Natural killer cell (primary cell): ENCODE measurements at regions not wholly inside any gene's neighbourhood (a gene's known extent, or its start where the extent isn't known, plus 50 kb on each side); places are given as distances from the start of the nearest gene placed in this dataset.

ENCODE experiments used
- ATAC-seq, 3 donors: fragments of 150-1000 bp in 2 of 3; fragments of 200-7000 bp in 1 of 3; cut with Tn5 transposase; 1 replicate in 1 of 3; 2 replicates in 2 of 3; pipeline ENCODE4 v1.10.0; 2021; ENCODE audit warnings: mild to moderate bottlenecking in 2 of 3, moderate library complexity in 2 of 3
- DNase-seq, 2 donors: peaks; one replicate each; pipeline versions ENCODE4 v3.0.0 to v3.0.0-alpha.2; 2013 to 2021; ENCODE audit warnings: mixed read lengths in 1 of 2
- H3K27ac ChIP-seq: one replicate; pipeline ENCODE4 v1.5.1; 2013; ENCODE audit warnings: mild to moderate bottlenecking, low read length
- H3K27me3 ChIP-seq: one replicate; pipeline ENCODE4 v1.6.1; 2013; ENCODE audit warnings: low read length; ENCODE audit not compliant: control insufficient read depth, insufficient read depth
- H3K36me3 ChIP-seq: one replicate; pipeline ENCODE4 v1.6.1; 2013; ENCODE audit warnings: low read length; ENCODE audit not compliant: control insufficient read depth, insufficient read depth
- H3K4me1 ChIP-seq: one replicate; pipeline ENCODE4 v1.6.1; 2013; ENCODE audit warnings: low read length; ENCODE audit not compliant: control insufficient read depth, insufficient read depth
- H3K4me3 ChIP-seq: one replicate; pipeline ENCODE4 v1.5.1; 2013; ENCODE audit warnings: low read length
- H3K9me3 ChIP-seq: one replicate; pipeline ENCODE4 v1.6.1; 2013; ENCODE audit warnings: low read length; ENCODE audit not compliant: control insufficient read depth, insufficient read depth
- H3K27ac Mint-ChIP-seq, 2 donors: one replicate each; pipeline ENCODE4 v1.8.0; 2022; ENCODE audit warnings: mild to moderate bottlenecking in 2 of 2, mixed read lengths in 2 of 2, moderate library complexity in 1 of 2
- H3K27me3 Mint-ChIP-seq, 2 donors: one replicate each; pipeline ENCODE4 v1.8.0; 2022; ENCODE audit warnings: low read depth in 2 of 2, mixed read lengths in 2 of 2
- H3K36me3 Mint-ChIP-seq: one replicate; pipeline ENCODE4 v1.8.0; 2022; ENCODE audit warnings: mixed read lengths
- H3K4me1 Mint-ChIP-seq, 2 donors: one replicate each; pipeline ENCODE4 v1.8.0; 2022; ENCODE audit warnings: mixed read lengths in 2 of 2
- H3K4me3 Mint-ChIP-seq: one replicate; pipeline ENCODE4 v1.8.0; 2022; ENCODE audit warnings: mild to moderate bottlenecking, moderate library complexity, mixed read lengths
- H3K9me3 Mint-ChIP-seq, 2 donors: one replicate each; pipeline ENCODE4 v1.8.0; 2022; ENCODE audit warnings: mixed read lengths in 2 of 2
- CTCF ChIP-seq: fragments of 200-600 bp; IDR thresholded peaks from one replicate; pipeline ENCODE4 v1.8.0; 2022; ENCODE audit warnings: antibody characterized with exemption
- WGBS: methylation state at CpG from one replicate; pipeline ENCODE4 v1.1.7; 2013; ENCODE audit warnings: missing lambda C conversion rate; ENCODE audit not compliant: insufficient coverage; 5-methylcytosine and 5-hydroxymethylcytosine counted together
- intact Hi-C: fragments of 100-400 bp; cut with micrococcal nuclease; formaldehyde crosslinking; loops from one replicate; pipeline ENCODE4 v1.14.2; 2022

DNA sequence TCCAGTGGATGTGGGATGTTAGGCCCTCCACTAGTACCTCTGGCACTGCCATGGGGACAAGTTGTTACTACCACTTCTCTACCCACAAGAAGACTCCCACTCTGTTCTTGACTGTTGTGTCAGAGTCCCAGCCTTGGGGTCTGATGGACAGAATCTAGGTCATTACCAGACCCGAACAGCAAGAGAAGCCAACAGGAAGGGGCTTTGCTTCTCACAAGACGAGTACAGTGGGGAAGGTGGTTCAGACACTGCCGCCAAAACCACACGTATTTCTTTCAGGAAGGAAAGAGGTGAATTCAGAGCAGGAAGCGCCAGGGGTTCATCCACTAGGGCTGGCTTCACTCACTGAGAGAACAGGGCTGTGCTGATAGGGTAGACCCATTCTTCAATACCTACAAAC, 161.3 kb upstream of the KIT start:
- DNase-seq (peak in 1 of 2 donors; percentile 2), ATAC-seq (no peak)
- Histone ChIP-seq H3K27me3 (no peaks in the 10 kb centered on the region), H3K27ac (no peak overlapping the region), H3K4me3 (no peak overlapping the region), H3K36me3 (no peaks in the 10 kb centered on the region), H3K4me1 (peaks cover 13% of the 10 kb centered on the region), H3K9me3 (no peaks in the 10 kb centered on the region)
- Mint-ChIP-seq H3K27me3 (no peaks in the 10 kb centered on the region), H3K36me3 (no peaks in the 10 kb centered on the region), H3K4me3 (no peak overlapping the region), H3K4me1 (no peaks in the 10 kb centered on the region), H3K27ac (no peak overlapping the region), H3K9me3 (no peaks in the 10 kb centered on the region)
- no peak for TF ChIP-seq CTCF
- 5% methylated on average over 5 of the region's 5 CpGs for WGBS
- intact Hi-C loops: no loop called here

DNA sequence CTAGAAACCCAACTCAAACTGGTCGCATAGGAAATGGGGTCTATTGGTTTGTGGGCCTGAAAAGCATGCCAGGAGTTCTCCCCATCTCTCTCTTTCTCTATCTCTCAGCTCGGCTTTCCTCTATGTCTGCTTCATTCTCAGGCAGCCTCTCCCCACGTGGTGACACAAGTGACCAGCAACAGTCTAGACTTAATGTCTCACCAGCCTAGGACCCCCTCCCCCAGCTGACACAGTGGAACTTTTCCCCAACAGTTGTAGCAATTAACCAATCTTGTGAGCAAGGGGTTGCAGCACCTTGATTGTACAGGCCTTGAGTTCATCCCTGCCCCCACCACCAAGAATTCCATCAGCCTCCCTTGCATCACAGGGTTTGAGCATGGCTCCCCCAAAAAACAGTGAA, 159.8 kb upstream of the KIT start:
- Mint-ChIP-seq H3K27ac (no peak overlapping the region), H3K9me3 (no peaks in the 10 kb centered on the region), H3K27me3 (no peaks in the 10 kb centered on the region), H3K36me3 (no peaks in the 10 kb centered on the region), H3K4me1 (no peaks in the 10 kb centered on the region), H3K4me3 (no peak overlapping the region)
- Histone ChIP-seq H3K27ac (no peak overlapping the region), H3K27me3 (no peaks in the 10 kb centered on the region), H3K4me3 (no peak overlapping the region), H3K4me1 (peaks cover 13% of the 10 kb centered on the region), H3K36me3 (no peaks in the 10 kb centered on the region), H3K9me3 (no peaks in the 10 kb centered on the region)
- no peak for TF ChIP-seq CTCF
- intact Hi-C loops: no loop called here
- WGBS: 52% methylated on average over 2 of the region's 3 CpGs
- no peak for DNase-seq
- no peak for ATAC-seq

DNA sequence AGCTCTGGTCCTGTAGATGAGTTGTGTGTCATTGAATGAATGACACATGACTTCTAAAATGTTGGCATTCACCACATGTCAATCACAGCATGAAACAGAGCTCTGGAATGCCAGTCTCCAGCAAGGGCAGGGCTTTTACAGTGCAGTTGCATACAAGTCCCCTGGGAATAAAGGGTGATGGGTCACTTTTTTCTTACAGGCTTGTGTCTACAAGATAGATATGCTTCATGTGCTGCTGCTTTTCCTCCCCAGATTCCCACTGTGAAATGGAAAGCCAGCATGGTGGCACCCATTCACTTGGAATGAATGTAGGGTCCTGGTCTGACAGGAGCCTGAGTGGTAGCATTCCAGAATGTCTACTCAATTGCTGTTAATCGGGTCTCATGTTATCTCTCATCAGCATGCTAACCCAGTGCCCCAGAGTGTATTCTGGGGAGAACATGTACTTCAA, 159.1 kb upstream of the KIT start:
- H3K27me3 Mint-ChIP-seq: no peaks in the 10 kb centered on the region
- Histone ChIP-seq H3K27me3 (no peaks in the 10 kb centered on the region), H3K36me3 (no peaks in the 10 kb centered on the region), H3K27ac (no peak overlapping the region), H3K9me3 (no peaks in the 10 kb centered on the region), H3K4me1 (peaks cover 13% of the 10 kb centered on the region), H3K4me3 (no peak overlapping the region)
- H3K9me3 Mint-ChIP-seq: no peaks in the 10 kb centered on the region
- no peaks in the 10 kb centered on the region for H3K36me3 Mint-ChIP-seq
- no peak for ATAC-seq
- no peaks in the 10 kb centered on the region for H3K4me1 Mint-ChIP-seq
- WGBS: 63% methylated on average over 1 of the region's 1 CpG
- H3K27ac Mint-ChIP-seq: no peak overlapping the region
- DNase-seq: no peak
- H3K4me3 Mint-ChIP-seq: no peak overlapping the region
- TF ChIP-seq CTCF: no peak
- intact Hi-C loops: no loop called here

DNA sequence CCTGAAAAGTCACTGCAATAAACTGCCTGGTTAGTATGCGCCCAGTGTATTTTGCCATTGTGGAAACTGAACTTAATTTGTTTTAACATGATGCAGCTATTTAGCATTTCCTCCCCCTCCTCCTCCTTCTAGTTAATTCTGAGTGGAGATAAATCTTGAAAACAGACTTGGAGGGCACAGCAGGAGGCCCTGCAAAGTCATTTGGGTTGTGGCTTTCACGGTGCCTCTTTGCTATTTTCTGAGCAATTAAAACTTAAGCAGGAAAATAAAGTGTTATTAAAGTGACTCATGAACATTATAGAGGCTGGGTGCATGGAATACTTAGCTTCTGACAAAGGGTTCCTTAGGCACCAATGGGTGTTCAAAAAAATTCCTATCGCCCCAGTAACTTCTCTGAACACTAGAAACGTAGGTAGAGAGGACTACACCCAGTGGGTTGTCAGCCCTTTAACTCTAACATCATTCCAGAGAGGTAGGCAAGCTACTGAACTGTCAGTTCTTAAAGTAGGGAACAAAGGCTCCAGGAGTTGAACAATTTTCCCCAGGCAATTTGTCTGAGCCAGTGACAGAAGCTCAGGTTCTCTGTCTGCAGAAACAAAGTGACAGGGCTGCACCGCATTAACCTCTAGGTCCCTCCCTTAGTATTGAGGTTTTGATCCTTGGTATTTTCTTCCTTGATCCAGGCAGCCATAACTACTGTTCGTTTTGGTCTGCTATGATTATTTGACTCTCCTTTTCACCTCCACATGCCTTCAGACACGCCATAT, 158.3 kb upstream of the KIT start:
- Mint-ChIP-seq H3K9me3 (no peaks in the 10 kb centered on the region), H3K27ac (no peak overlapping the region), H3K27me3 (no peaks in the 10 kb centered on the region), H3K4me3 (no peak overlapping the region), H3K4me1 (no peaks in the 10 kb centered on the region), H3K36me3 (no peaks in the 10 kb centered on the region)
- Histone ChIP-seq H3K4me1 (peaks cover 13% of the 10 kb centered on the region), H3K4me3 (no peak overlapping the region), H3K27me3 (no peaks in the 10 kb centered on the region), H3K36me3 (no peaks in the 10 kb centered on the region), H3K9me3 (no peaks in the 10 kb centered on the region), H3K27ac (no peak overlapping the region)
- no peak for TF ChIP-seq CTCF
- DNase-seq (no peak), ATAC-seq (no peak)
- WGBS: 67% methylated on average over 6 of the region's 7 CpGs
- intact Hi-C loops: no loop called here
